AG09319 (cell line): ENCODE measurements at regions not wholly inside any gene's neighbourhood (a gene's known extent, or its start where the extent isn't known, plus 50 kb on each side); places are given as distances from the start of the nearest gene placed in this dataset.

Experiments
- DNase-seq: peaks from one replicate; pipeline ENCODE4 v3.0.0-alpha.2; 2010; ENCODE audit warnings: low read depth; ENCODE audit errors: extremely low read depth
- CTCF ChIP-seq: IDR thresholded peaks from 2 replicates; pipeline ENCODE4 v1.5.1; 2011; ENCODE audit warnings: low read depth, mild to moderate bottlenecking, inconsistent platforms, low read length, moderate library complexity

GRCh38 chr14:32254952-32255679 is 52.0 kb upstream of the RNU6-8 start:
- TF ChIP-seq CTCF = peak; percentile 82
- peak; percentile 52 for DNase-seq

GRCh38 chr14:32255789-32256188 is 52.7 kb upstream of the RNU6-8 start:
- no peak for TF ChIP-seq CTCF
- no peak for DNase-seq

GRCh38 chr14:32256576-32256975 is 53.5 kb upstream of the RNU6-8 start:
- peak; percentile 12 for DNase-seq
- TF ChIP-seq CTCF = no peak

- TF ChIP-seq CTCF = no peak
- no peak for DNase-seq
Measured at GRCh38 chr14:32258336-32258993, 55.4 kb upstream of the RNU6-8 start.

- no peak for TF ChIP-seq CTCF
- DNase-seq = peak; percentile 11
Measured at GRCh38 chr14:32259368-32260013, 56.4 kb upstream of the RNU6-8 start.

GRCh38 chr14:32263939-32264567 is 61.0 kb upstream of the RNU6-8 start:
- TF ChIP-seq CTCF = no peak
- no peak for DNase-seq
